IMR-90 (cell line): ENCODE measurements at regions not wholly inside any gene's neighbourhood (a gene's known extent, or its start where the extent isn't known, plus 50 kb on each side); places are given as distances from the start of the nearest gene placed in this dataset.

Source experiments
- CTCF ChIP-seq: conservative IDR thresholded peaks from 2 replicates; pipeline ENCODE4 v1.5.1; 2012; ENCODE audit warnings: mild to moderate bottlenecking, low read depth, low read length, improper control_type of control experiment
- POLR2A ChIP-seq: IDR thresholded peaks from 2 replicates; pipeline ENCODE4 v1.6.1; 2012; ENCODE audit warnings: mild to moderate bottlenecking, low read depth, low read length
- RAD21 ChIP-seq: IDR thresholded peaks from 2 replicates; pipeline ENCODE4 v1.6.1; 2012; ENCODE audit warnings: low read length, improper control_type of control experiment

GRCh38 chr3:170787464-170787863 is 82.5 kb downstream of the RPL22L1 start:
- TF ChIP-seq POLR2A, result no peak
- no peak for TF ChIP-seq RAD21
- no peak for TF ChIP-seq CTCF
